ENCODE measurements at regions not wholly inside any gene's neighbourhood (a gene's known extent, or its start where the extent isn't known, plus 50 kb on each side); places are given as distances from the start of the nearest gene placed in this dataset.
"Not testable (repeated sequence)": the region's sequence is repeated elsewhere in the genome, so short reads cannot be mapped to it uniquely, and the experiment has no call there.

DNA sequence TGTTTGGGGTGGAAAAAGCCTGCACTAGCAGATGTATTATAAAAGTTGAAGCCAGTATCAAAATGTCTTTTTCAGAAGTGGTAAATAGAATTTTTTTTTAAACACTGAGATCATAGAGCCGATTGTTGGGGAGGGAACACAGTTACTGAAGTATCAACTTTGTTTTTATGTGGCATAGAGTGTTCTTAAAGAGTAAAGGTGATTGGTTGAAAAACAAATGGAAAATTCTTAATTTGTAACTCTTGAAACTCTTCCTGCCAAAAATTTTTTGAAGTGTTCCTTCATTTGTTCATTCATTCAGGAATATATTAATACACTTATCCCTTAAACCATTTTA lies 83.3 kb downstream of the DISP1 start:
- Histone ChIP-seq H3K9me3 (replicated peaks) (no peaks in the 10 kb centered on the region), H3K4me1 (peaks cover 9% of the 10 kb centered on the region), H3K36me3 (no peaks in the 10 kb centered on the region), H3K4me3 (peak overlapping the region; percentile 56), H3K27ac (replicated peaks) (peak overlapping the region; percentile 59), H3K27me3 (ENCODE audit: low read depth) (no peaks in the 10 kb centered on the region)
- intact Hi-C loops (cut with micrococcal nuclease), result no loop called here
- no peak for DNase-seq
- TF ChIP-seq, protein P1, sequence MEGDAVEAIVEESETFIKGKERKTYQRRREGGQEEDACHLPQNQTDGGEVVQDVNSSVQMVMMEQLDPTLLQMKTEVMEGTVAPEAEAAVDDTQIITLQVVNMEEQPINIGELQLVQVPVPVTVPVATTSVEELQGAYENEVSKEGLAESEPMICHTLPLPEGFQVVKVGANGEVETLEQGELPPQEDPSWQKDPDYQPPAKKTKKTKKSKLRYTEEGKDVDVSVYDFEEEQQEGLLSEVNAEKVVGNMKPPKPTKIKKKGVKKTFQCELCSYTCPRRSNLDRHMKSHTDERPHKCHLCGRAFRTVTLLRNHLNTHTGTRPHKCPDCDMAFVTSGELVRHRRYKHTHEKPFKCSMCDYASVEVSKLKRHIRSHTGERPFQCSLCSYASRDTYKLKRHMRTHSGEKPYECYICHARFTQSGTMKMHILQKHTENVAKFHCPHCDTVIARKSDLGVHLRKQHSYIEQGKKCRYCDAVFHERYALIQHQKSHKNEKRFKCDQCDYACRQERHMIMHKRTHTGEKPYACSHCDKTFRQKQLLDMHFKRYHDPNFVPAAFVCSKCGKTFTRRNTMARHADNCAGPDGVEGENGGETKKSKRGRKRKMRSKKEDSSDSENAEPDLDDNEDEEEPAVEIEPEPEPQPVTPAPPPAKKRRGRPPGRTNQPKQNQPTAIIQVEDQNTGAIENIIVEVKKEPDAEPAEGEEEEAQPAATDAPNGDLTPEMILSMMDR (IDR thresholded peaks at IDR 0.05; ENCODE audit: borderline replicate concordance), result no peak

DNA sequence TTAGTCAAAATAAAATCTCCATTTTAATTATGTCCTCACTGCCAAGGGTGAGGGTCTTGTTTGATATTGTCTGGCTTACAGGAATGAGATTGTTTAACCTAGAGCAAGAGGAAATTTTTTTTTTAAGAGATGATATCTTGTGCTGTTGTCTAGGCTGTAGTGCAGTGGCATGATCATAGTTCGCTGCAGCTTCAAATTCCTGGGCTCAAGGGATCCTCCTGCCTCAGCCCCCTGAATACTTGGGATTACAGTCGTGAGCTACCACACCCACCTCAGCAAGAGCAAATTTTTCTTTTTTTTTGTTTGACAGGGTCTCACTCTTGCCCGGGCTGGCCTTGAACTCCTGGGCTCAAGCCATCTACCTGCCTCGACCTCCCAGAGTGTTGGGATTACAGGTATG lies 84.6 kb downstream of the DISP1 start:
- no peak for DNase-seq

DNA sequence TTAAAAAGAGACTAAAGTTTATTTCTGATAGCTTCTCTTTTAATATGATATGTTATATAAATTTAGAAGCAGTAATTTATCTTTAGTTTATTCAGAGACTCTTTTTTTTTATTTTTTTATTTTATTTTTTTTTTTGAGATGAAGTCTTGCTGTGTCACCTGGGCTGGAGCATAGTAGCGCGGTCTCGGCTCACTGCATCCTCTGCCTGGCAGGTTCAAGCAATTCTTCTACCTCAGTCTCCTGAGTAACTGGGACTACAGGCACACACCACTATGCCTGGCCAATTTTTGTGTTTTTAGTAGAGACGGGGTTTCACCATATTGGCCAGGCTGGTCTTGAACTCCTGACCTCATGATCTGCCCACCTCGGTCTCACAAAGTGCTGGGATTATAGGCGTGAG lies 89.6 kb downstream of the DISP1 start:
- intact Hi-C loops (cut with micrococcal nuclease), result no loop called here
- peaks cover 3% of the 10 kb centered on the region for H3K4me1 ChIP-seq

More for the DNA sequence above, 84.6 kb downstream of the DISP1 start:
- Histone ChIP-seq H3K27ac (replicated peaks) (no peak overlapping the region), H3K27me3 (ENCODE audit: low read depth) (no peaks in the 10 kb centered on the region), H3K4me3 (no peak overlapping the region), H3K36me3 (no peaks in the 10 kb centered on the region), H3K4me1 (peaks cover 9% of the 10 kb centered on the region), H3K9me3 (replicated peaks) (no peaks in the 10 kb centered on the region)
- TF ChIP-seq, protein P1 (IDR thresholded peaks at IDR 0.05; ENCODE audit: borderline replicate concordance), result no peak
- intact Hi-C loops (cut with micrococcal nuclease), result no loop called here

DNA sequence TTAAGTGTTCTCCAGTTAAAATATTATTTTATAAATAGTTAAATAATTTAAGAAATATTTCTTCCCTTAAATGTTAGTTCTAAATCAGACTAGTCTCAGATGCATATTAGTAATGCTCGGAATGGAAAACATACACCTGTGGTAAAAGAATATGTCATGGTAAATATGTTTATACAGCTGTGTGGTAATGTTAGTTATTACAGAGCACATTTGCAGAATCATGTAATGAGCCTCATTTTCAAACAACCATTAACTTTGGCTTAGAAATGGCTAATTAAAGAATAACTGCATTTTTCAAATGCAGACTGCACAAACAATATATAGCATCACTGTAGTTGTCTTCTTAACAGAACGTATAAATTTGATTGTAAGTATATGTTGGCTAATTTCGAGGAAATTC lies 90.3 kb downstream of the DISP1 start:
- no peak overlapping the region for H3K4me3 ChIP-seq
- no peak for DNase-seq
- peaks cover 9% of the 10 kb centered on the region for H3K4me1 ChIP-seq
- TF ChIP-seq, protein P1 (IDR thresholded peaks at IDR 0.05; ENCODE audit: borderline replicate concordance), result no peak
- H3K27ac ChIP-seq (replicated peaks), result no peak overlapping the region
- H3K36me3 ChIP-seq, result no peaks in the 10 kb centered on the region
- no peaks in the 10 kb centered on the region for H3K27me3 ChIP-seq (ENCODE audit: low read depth)
- no peaks in the 10 kb centered on the region for H3K9me3 ChIP-seq (replicated peaks)
- intact Hi-C loops (cut with micrococcal nuclease), result no loop called here

More for the DNA sequence above, 89.6 kb downstream of the DISP1 start:
- DNase-seq, result no peak
- no peaks in the 10 kb centered on the region for H3K27me3 ChIP-seq (ENCODE audit: low read depth)
- H3K27ac ChIP-seq (replicated peaks), result no peak overlapping the region
- TF ChIP-seq, protein P1 (IDR thresholded peaks at IDR 0.05; ENCODE audit: borderline replicate concordance), result no peak
- no peak overlapping the region for H3K4me3 ChIP-seq
- H3K36me3 ChIP-seq, result no peaks in the 10 kb centered on the region
- no peaks in the 10 kb centered on the region for H3K9me3 ChIP-seq (replicated peaks)

DNA sequence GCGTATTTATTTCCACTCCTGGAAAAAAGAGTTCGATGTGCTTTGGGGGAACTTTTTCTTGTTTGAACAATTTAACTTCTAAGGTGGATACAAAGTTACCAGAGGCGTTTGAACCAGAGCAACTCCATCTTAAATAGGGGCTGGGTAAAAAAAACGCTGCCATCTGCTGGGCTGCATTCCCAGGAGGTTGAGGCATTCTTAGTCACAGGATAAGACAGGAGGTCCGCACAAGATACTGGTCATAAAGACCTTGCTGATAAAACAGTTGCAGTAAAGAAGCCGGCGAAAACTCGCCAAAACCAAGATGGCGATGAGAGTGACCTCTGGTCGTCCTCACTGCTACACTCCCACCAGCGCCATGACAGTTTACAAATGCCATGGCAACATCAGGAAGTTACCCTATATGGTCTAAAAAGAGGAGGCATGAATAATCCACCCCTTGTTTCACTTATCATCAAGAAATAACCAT lies 91.5 kb downstream of the DISP1 start:
- H3K4me1 ChIP-seq; H3K36me3 ChIP-seq; H3K27ac ChIP-seq (replicated peaks); H3K27me3 ChIP-seq (ENCODE audit: low read depth); intact Hi-C loops (cut with micrococcal nuclease); H3K9me3 ChIP-seq (replicated peaks); H3K4me3 ChIP-seq; DNase-seq: not testable (repeated sequence)

DNA sequence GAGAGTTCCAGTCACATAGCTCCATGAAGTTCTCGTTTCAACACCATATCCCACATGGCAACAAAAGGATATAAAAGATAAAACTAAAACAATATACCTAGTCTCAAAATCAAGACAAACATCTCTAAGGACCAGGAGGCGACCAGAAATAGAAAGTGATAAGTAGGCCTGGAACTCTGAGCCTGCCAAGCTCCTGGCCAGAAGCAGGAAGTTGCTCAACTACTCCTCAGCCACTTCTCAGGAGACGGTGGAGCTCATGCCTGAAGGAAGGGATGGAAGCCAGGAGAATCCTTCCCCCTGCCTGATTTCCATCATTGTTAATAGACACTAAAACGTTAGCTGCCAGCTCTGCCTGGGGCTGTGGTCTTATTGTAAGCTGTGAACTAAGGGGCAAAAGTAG lies 94.7 kb downstream of the DISP1 start:
- Histone ChIP-seq H3K4me1 (peaks cover 14% of the 10 kb centered on the region), H3K9me3 (replicated peaks) (no peaks in the 10 kb centered on the region), H3K4me3 (no peak overlapping the region), H3K36me3 (no peaks in the 10 kb centered on the region), H3K27me3 (ENCODE audit: low read depth) (no peaks in the 10 kb centered on the region), H3K27ac (replicated peaks) (peak overlapping the region; percentile 56)
- intact Hi-C loops (cut with micrococcal nuclease), result no loop called here
- TF ChIP-seq, protein P1 (IDR thresholded peaks at IDR 0.05; ENCODE audit: borderline replicate concordance), result no peak
- no peak for DNase-seq
